HG03521 (cell line): ENCODE measurements at regions not wholly inside any gene's neighbourhood (a gene's known extent, or its start where the extent isn't known, plus 50 kb on each side); places are given as distances from the start of the nearest gene placed in this dataset.
"Not testable (repeated sequence)": the region's sequence is repeated elsewhere in the genome, so short reads cannot be mapped to it uniquely, and the experiment has no call there.

ENCODE experiments used
- ATAC-seq: cut with Tn5 transposase; IDR thresholded peaks from one replicate; pipeline ENCODE4 v1.9.1; 2021; ENCODE audit warnings: mild to moderate bottlenecking, moderate library complexity; ENCODE audit not compliant: unreplicated experiment

- ATAC-seq: no peak
These were observed 1176.8 kb upstream of the ADGRB3 start for GRCh38 chr6:67458265-67458664.

DNA sequence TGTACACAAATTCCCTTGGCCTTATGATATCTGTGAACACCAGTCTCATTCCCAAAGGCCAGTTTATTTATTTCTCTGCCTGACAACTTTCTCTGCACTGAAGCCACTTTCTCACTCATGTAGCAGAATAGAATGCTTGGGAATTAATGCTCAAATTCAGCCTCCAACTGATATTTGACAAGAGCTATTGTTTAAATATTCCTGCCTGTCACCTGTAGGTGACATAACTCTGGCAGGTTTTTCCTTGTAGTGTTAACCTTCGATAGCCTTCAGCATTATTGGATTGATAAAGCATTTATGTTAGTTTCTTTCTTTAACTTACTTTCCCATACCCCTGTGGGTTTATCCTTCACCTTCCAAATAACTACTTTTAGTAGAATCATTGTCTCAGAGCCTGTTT is 1183.2 kb upstream of the ADGRB3 start:
- no peak for ATAC-seq

- ATAC-seq: no peak
These were observed 1184.4 kb upstream of the ADGRB3 start for GRCh38 chr6:67450641-67451040.

DNA sequence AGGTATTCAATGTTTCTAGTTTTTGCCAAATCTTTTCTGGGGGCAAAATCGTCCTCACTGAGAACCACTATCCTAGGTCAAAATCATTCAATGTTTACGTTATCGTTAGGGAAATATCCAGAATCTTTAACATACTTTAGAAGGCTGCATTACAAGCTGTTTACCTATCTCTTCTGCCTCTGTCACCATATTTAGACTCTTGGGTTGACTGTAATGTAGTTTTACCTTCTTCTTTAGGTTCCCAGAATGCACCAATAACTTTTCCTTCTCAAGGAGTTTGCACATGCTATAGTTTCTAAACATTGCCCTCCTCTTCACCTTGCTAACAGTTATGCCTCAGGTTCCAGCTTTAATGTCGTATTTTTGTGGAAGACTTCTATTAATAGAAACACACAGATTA is 1185.5 kb upstream of the ADGRB3 start:
- no peak for ATAC-seq

GRCh38 chr6:67433124-67433523 is 1202.0 kb upstream of the ADGRB3 start:
- ATAC-seq: no peak

DNA sequence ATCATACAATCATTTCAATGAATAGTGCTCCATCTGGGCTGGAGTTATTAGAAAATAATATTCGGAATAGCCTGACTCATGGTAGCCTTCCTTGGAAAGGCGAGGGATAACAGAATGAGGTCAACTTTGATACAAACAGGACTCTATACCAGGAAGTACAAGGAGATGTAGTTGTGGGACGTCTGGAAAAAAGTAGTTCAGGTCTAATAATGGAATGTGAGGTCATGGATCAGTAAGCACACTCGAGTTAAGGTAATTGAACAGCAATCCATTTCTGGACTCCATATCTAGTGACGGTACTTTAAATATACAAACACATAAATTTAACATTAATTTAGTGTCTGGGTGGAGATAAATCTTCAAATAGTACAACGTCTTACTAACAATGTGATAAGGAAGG is 1204.0 kb upstream of the ADGRB3 start:
- ATAC-seq: no peak

- not testable (repeated sequence) for ATAC-seq
These were observed 1208.4 kb upstream of the ADGRB3 start for GRCh38 chr6:67426686-67427085.

GRCh38 chr6:67412035-67412434 is 1223.0 kb upstream of the ADGRB3 start:
- ATAC-seq: no peak

DNA sequence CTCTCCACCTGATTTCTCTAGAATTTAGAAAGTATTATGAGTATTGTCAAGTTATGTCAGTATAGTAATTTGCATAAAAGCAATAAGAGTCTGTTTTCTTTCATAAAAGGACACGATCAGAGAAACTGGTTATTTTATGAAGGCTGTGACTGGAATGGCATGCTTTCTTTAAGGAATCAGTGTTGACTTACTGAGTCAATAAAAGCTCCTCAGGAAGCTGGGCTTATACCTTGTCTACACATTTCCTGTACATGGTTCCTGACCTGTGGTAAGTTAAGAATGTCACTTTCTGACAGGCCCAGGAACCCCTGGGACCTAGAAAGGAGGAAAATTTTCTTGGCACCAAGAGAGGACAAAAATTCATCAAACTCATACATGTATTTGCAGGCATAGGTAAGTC is 1224.0 kb upstream of the ADGRB3 start:
- ATAC-seq: no peak

DNA sequence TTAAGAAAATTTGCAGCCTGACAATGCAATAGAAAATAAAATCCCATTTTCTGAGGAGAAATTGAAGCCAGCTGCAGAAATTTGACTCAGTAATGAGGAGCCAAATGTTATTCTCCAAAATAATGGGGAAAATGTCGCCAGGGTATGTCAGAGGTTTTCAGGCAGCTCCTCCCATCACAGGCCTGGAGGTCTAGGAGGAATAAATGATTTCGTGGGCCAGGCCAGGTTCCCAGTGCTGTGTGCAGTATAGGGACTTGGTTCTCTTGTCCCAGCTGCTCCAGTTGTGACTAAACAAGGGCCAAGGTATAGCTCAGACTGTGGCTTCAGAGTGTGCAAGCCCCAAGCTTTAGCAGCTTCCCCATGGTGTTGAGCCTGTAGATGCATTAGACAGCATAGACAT is 1240.8 kb upstream of the ADGRB3 start:
- no peak for ATAC-seq

- ATAC-seq: no peak
These were observed 1241.7 kb upstream of the ADGRB3 start for GRCh38 chr6:67393356-67393755.

DNA sequence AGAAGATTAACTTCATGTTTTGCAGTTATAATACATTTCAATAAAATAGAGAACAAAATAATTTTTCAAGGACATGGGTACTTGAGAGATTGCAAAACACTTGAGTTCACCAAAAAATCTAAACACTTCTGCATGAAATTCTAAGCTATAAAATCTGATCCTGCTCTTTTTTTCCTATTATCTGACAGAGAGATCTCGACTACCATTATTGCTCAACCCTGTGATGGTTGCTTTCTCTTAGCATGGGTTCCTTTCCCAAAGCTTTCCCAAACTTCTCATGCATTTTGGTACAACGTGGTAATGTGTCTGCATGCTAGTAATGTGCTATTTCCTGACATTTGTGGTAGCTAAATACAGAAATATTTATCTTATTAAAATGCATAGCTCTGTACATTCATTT is 1243.1 kb upstream of the ADGRB3 start:
- ATAC-seq: no peak

GRCh38 chr6:67369679-67370078 is 1265.4 kb upstream of the ADGRB3 start:
- ATAC-seq: no peak

DNA sequence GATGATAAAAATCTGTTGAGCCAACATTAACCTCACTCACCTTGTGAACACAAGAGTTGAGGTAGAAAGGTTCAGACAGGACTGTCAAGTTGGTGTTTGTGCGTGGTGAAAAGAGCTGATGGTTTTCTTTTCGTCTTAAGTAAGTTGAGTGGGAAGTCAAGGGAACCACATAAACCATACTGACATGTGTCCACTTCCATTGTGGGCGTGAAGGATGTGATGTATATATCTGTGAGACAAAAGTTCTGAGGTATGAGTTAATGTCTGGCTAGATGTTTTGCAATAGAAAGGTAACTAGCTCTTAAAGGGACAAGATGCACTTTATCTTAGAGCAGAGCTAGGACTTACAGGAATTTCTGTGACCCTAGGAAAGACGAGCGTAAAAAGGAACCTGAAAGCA is 1272.1 kb upstream of the ADGRB3 start:
- no peak for ATAC-seq

DNA sequence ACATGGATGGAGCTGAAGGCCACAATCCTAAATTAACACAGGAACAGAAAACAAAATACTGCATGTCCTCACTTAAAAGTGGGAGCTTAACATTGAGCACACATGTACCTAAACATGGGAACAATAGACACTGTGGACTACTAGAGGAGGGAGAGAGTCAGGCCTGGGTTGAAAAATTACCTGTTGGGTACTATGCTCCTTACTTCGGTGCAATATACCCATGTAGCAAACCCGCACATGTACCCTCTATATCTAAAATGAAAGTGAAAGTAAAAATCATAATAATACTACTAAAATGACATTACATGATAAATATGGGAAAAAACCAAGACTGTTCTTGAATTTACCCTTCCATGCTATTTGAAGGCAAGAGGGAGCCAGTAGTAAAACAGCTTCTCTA is 1273.8 kb upstream of the ADGRB3 start:
- no peak for ATAC-seq

DNA sequence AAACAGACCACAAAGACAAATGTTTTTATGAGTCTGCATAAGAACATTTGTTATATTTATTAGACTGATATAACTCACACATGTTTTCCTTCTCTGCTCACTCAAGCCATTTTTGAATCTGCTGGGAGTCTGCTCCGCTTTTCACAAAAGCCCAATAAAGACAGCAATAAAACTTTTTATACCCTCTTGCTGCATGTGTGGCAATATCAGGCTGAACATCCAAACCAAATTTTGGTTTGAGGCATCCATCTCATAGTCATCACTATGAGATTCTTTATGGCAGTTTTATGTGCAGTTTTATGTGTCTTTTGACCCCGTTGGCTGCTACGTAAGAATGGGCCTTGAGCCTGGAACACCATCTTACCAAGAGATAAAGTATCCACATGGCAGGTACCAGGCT is 1276.8 kb upstream of the ADGRB3 start:
- no peak for ATAC-seq

- ATAC-seq: no peak
These were observed 1281.2 kb upstream of the ADGRB3 start for GRCh38 chr6:67353861-67354260.

DNA sequence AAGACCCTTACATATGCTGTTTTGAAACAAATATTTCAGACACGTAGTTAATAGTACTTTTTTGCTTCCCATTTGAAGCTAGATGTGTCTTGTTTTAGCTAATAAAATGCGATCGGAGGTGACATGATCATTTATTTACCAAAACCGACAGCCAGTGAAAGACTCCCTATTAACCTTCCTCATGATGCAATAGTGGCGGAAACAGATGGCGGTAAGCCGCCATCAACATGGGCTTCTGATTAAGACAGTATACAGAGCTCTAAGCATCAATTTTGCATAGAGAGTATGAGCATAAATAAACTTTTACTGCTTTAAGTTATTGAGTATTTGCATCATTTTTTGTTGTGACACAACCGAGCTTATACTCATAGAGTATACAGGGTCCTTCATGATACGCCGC is 1282.4 kb upstream of the ADGRB3 start:
- no peak for ATAC-seq

DNA sequence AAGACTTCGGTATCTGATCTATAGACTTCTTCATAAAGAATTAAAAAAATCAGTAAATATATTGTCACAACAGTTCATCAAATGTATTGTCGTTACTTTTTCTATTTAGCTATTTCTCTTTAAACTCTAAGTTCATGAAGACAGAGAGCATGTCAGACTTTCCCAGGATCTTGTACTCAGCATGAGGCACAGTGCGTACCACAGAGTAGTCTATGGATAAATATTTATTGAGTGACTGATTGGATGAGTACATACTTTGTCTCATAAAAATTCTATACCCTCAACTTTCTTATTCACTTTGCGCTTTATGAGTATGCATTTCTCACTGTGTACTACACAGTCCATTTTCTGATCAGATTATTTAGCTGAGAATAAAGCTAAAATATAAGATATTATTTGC is 1284.4 kb upstream of the ADGRB3 start:
- no peak for ATAC-seq

DNA sequence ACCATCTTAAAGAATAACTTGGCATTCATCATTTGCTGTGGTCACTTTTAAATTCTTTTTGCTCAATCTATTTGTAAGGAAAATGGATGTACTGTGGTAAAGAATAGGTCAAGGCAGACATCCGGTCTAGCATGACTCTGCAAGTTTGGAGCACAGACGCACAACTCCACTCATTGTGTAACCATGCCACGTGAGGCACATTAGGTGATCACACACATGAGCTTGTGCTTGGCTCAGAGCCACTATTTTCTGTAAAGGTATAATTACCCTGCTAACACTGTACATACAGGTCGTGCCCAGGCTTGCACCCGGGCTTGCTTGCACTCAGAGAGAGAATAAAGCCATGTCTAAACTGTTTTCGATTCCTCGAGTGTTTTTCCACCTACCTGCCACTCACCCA is 1289.1 kb upstream of the ADGRB3 start:
- no peak for ATAC-seq

GRCh38 chr6:67336014-67336413 is 1299.1 kb upstream of the ADGRB3 start:
- no peak for ATAC-seq

DNA sequence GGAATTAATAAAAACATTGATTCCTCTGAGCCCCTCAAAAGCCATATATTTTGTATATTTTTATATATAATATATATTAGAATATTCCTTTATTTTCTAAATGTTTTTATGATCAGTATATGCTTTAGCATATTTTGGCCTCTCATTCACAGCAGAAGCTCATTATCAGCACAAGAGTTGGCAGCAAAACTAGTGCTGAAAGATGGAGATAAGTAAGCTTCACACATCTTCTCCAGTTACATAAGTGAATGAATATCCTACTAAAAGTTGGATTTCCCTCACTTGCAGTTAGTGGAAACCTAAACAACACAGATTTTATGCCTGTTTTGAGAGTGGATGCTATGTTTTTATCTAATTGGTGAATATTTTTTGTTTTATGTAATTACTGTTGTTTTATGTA is 1303.8 kb upstream of the ADGRB3 start:
- no peak for ATAC-seq

- ATAC-seq: no peak
These were observed 1306.8 kb upstream of the ADGRB3 start for GRCh38 chr6:67328269-67328668.

GRCh38 chr6:67300430-67301040 is 1334.5 kb upstream of the ADGRB3 start:
- ATAC-seq: no peak
